ENCODE measurements at regions not wholly inside any gene's neighbourhood (a gene's known extent, or its start where the extent isn't known, plus 50 kb on each side); places are given as distances from the start of the nearest gene placed in this dataset.

DNA sequence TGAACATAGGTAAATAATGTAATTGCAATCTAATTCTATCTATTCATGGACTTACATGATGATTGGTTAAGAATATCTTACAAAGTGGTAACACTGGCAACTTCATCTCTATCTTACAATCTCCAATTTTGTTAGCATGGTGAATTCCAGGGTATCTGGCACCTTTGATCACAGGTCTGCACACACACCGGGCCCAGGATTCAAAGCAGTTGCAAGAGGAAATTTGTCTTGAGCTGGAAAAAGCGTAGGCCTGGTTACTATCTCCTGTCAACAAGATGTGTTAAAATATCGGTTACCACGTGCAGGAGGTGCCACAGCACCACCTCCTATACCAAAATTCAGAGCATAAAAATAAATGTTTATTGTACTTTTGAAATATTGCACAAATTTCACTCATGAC, 2428.4 kb downstream of the PCDH9 start:
- DNase-seq (ENCODE audit: extremely low spot score): no peak
- ChIA-PET CTCF (no interaction called here), POLR2A (no interaction called here)
- TF ChIP-seq ELF4 (IDR thresholded peaks at IDR 0.05) (no peak), FOXK2 (IDR thresholded peaks at IDR 0.05) (no peak), SP1 (IDR thresholded peaks at IDR 0.05) (no peak), CTBP1 (IDR thresholded peaks at IDR 0.05; ENCODE audit: borderline replicate concordance) (no peak), PKNOX1 (IDR thresholded peaks at IDR 0.05) (no peak), FOXM1 (IDR thresholded peaks at IDR 0.05; ENCODE audit: borderline replicate concordance) (no peak), ZNF384 (IDR thresholded peaks at IDR 0.05) (no peak), LEF1 (IDR thresholded peaks at IDR 0.05; ENCODE audit: borderline replicate concordance) (no peak), NFRKB (IDR thresholded peaks at IDR 0.05) (no peak), BHLHE40 (IDR thresholded peaks at IDR 0.05; ENCODE audit: borderline replicate concordance) (no peak), L3MBTL2 (conservative IDR thresholded peaks at IDR 0.05) (no peak), TARDBP (IDR thresholded peaks at IDR 0.05) (no peak), HDGF (IDR thresholded peaks at IDR 0.05; ENCODE audit: borderline replicate concordance) (no peak), FOXA1 (IDR thresholded peaks at IDR 0.05) (no peak), SUZ12 (IDR thresholded peaks at IDR 0.05) (no peak)

DNA sequence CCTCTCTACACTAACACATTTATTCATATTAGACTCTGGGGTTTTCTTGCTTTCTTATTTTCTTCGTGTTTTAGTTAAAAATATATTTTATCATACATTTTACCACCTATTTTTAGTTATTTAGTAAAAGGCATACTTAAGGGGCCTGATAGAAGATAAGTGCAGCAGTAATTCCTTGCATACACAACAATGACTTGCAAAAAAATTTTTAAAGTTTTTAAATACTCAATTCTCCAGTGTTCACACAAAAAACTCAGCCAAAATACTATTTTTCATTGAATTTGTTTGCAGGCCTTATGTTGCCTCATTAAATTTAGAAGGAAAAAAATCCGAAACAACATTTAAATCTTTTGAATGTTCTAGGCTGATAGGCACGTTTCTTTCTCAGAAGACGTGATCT, 2431.7 kb downstream of the PCDH9 start:
- DNase-seq (ENCODE audit: extremely low spot score): no peak
- TF ChIP-seq HDGF (IDR thresholded peaks at IDR 0.05; ENCODE audit: borderline replicate concordance) (no peak), SUZ12 (IDR thresholded peaks at IDR 0.05) (no peak), ZNF384 (IDR thresholded peaks at IDR 0.05) (no peak)
- ChIA-PET CTCF (interaction anchor here (0.7 kb wide), 1 partner anchor 640 kb away, joined by 3 read pairs; no protein-coding TSS in a partner anchor), POLR2A (no interaction called here)

- TF ChIP-seq NFRKB (IDR thresholded peaks at IDR 0.05) (no peak), SP1 (IDR thresholded peaks at IDR 0.05) (no peak), TARDBP (IDR thresholded peaks at IDR 0.05) (no peak), PKNOX1 (IDR thresholded peaks at IDR 0.05) (no peak), SUZ12 (IDR thresholded peaks at IDR 0.05) (no peak), FOXK2 (IDR thresholded peaks at IDR 0.05) (no peak), FOXM1 (IDR thresholded peaks at IDR 0.05; ENCODE audit: borderline replicate concordance) (no peak), FOXA1 (IDR thresholded peaks at IDR 0.05) (no peak), ZNF384 (IDR thresholded peaks at IDR 0.05) (no peak), LEF1 (IDR thresholded peaks at IDR 0.05; ENCODE audit: borderline replicate concordance) (no peak), ARNT (IDR thresholded peaks at IDR 0.05) (no peak), BHLHE40 (IDR thresholded peaks at IDR 0.05; ENCODE audit: borderline replicate concordance) (no peak), HDGF (IDR thresholded peaks at IDR 0.05; ENCODE audit: borderline replicate concordance) (no peak), ELF4 (IDR thresholded peaks at IDR 0.05) (no peak), L3MBTL2 (conservative IDR thresholded peaks at IDR 0.05) (no peak), CTBP1 (IDR thresholded peaks at IDR 0.05; ENCODE audit: borderline replicate concordance) (no peak)
- ChIA-PET POLR2A (no interaction called here), CTCF (no interaction called here)
- DNase-seq (ENCODE audit: extremely low spot score): no peak
These were observed 2436.5 kb downstream of the PCDH9 start for GRCh38 chr13:64793592-64793991.

GRCh38 chr13:64793131-64793530, 2437.0 kb downstream of the PCDH9 start:
- DNase-seq (ENCODE audit: extremely low spot score): no peak
- CTCF ChIA-PET: no interaction called here
- POLR2A ChIA-PET: no interaction called here
- TF ChIP-seq HDGF (IDR thresholded peaks at IDR 0.05; ENCODE audit: borderline replicate concordance) (no peak), LEF1 (IDR thresholded peaks at IDR 0.05; ENCODE audit: borderline replicate concordance) (no peak), ZNF384 (IDR thresholded peaks at IDR 0.05) (no peak), BHLHE40 (IDR thresholded peaks at IDR 0.05; ENCODE audit: borderline replicate concordance) (no peak), ARNT (IDR thresholded peaks at IDR 0.05) (no peak), SUZ12 (IDR thresholded peaks at IDR 0.05) (no peak), ELF4 (IDR thresholded peaks at IDR 0.05) (no peak), CTBP1 (IDR thresholded peaks at IDR 0.05; ENCODE audit: borderline replicate concordance) (no peak), TARDBP (IDR thresholded peaks at IDR 0.05) (no peak), L3MBTL2 (conservative IDR thresholded peaks at IDR 0.05) (no peak), SP1 (IDR thresholded peaks at IDR 0.05) (no peak), FOXK2 (IDR thresholded peaks at IDR 0.05) (no peak), FOXM1 (IDR thresholded peaks at IDR 0.05; ENCODE audit: borderline replicate concordance) (no peak), NFRKB (IDR thresholded peaks at IDR 0.05) (no peak), FOXA1 (IDR thresholded peaks at IDR 0.05) (no peak), PKNOX1 (IDR thresholded peaks at IDR 0.05) (no peak)

GRCh38 chr13:64791373-64791772, 2438.8 kb downstream of the PCDH9 start:
- ChIA-PET CTCF (interaction anchor here (0.6 kb wide), 1 partner anchor 319 kb away, joined by 3 read pairs; no protein-coding TSS in a partner anchor), POLR2A (no interaction called here)
- TF ChIP-seq TARDBP (IDR thresholded peaks at IDR 0.05) (no peak), SUZ12 (IDR thresholded peaks at IDR 0.05) (no peak), ZNF384 (IDR thresholded peaks at IDR 0.05) (no peak), FOXA1 (IDR thresholded peaks at IDR 0.05) (no peak), FOXK2 (IDR thresholded peaks at IDR 0.05) (no peak), NFRKB (IDR thresholded peaks at IDR 0.05) (no peak), SP1 (IDR thresholded peaks at IDR 0.05) (no peak), CTBP1 (IDR thresholded peaks at IDR 0.05; ENCODE audit: borderline replicate concordance) (no peak), HDGF (IDR thresholded peaks at IDR 0.05; ENCODE audit: borderline replicate concordance) (no peak), FOXM1 (IDR thresholded peaks at IDR 0.05; ENCODE audit: borderline replicate concordance) (no peak)
- DNase-seq (ENCODE audit: extremely low spot score): no peak

DNA sequence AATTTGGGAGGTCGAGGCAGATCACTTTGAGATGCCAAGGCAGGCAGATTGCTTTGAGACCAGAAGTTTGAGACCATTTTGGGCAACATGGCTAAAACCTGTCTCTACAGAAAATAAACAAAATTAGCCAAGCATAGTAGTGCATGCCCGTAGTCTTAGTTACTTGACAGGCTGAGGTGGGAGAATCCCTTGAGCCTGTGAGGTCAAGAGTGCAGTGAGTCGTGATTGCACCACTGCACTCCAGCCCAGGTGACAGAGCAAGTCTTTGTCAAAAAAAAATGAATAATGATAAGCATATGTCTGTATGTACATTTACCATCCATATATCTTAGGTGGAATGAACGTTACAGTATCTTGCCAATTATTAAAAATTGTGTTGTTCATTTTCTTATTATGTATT, 2447.7 kb downstream of the PCDH9 start:
- CTCF ChIA-PET: no interaction called here
- TF ChIP-seq LEF1 (IDR thresholded peaks at IDR 0.05; ENCODE audit: borderline replicate concordance): no peak
- no peak for TF ChIP-seq ELF4 (IDR thresholded peaks at IDR 0.05)
- TF ChIP-seq L3MBTL2 (conservative IDR thresholded peaks at IDR 0.05): no peak
- no peak for TF ChIP-seq SUZ12 (IDR thresholded peaks at IDR 0.05)
- TF ChIP-seq FOXK2 (IDR thresholded peaks at IDR 0.05): no peak
- TF ChIP-seq BHLHE40 (IDR thresholded peaks at IDR 0.05; ENCODE audit: borderline replicate concordance): no peak
- TF ChIP-seq ARNT (IDR thresholded peaks at IDR 0.05): no peak
- no peak for TF ChIP-seq TARDBP (IDR thresholded peaks at IDR 0.05)
- TF ChIP-seq NFRKB (IDR thresholded peaks at IDR 0.05): no peak
- TF ChIP-seq HDGF (IDR thresholded peaks at IDR 0.05; ENCODE audit: borderline replicate concordance): no peak
- no peak for TF ChIP-seq ZNF384 (IDR thresholded peaks at IDR 0.05)
- no peak for TF ChIP-seq PKNOX1 (IDR thresholded peaks at IDR 0.05)
- TF ChIP-seq FOXM1 (IDR thresholded peaks at IDR 0.05; ENCODE audit: borderline replicate concordance): no peak
- no peak for TF ChIP-seq FOXA1 (IDR thresholded peaks at IDR 0.05)
- no peak for TF ChIP-seq SP1 (IDR thresholded peaks at IDR 0.05)
- TF ChIP-seq CTBP1 (IDR thresholded peaks at IDR 0.05; ENCODE audit: borderline replicate concordance): no peak
- POLR2A ChIA-PET: no interaction called here
- DNase-seq (ENCODE audit: extremely low spot score): no peak

Measured in HEK293T (cell line).